OCI-LY3 (cell line): ENCODE measurements at regions not wholly inside any gene's neighbourhood (a gene's known extent, or its start where the extent isn't known, plus 50 kb on each side); places are given as distances from the start of the nearest gene placed in this dataset.

ENCODE experiments used
- H2AFZ ChIP-seq: fragments of 200-600, 300-600 bp; shearing (Covaris generic); 2 replicates; pipeline ENCODE4 v1.6.0; 2014; ENCODE audit warnings: antibody characterized with exemption, low read depth, low read length
- H3K27ac ChIP-seq: fragments of 200-600, 300-600 bp; sonication (generic); 2 replicates; pipeline ENCODE4 v1.5.1; 2014; ENCODE audit warnings: mild to moderate bottlenecking, low read length, moderate library complexity, mixed read lengths
- H3K27me3 ChIP-seq: fragments of 200-600, 300-600 bp; sonication (generic); 2 replicates; pipeline ENCODE4 v1.6.1; 2014; ENCODE audit warnings: low read depth, low read length, mixed read lengths
- H3K36me3 ChIP-seq: fragments of 200-600, 300-600 bp; sonication (generic); replicated peaks from 2 replicates; pipeline ENCODE3; 2014; ENCODE audit warnings: low read depth, low read length, mixed read lengths
- H3K4me1 ChIP-seq: fragments of 300-600, 200-600 bp; sonication (generic); 2 replicates; pipeline ENCODE4 v1.6.1; 2014; ENCODE audit warnings: low read length, mixed read lengths
- H3K4me2 ChIP-seq: fragments of 200-600, 300-600 bp; sonication (generic); 2 replicates; pipeline ENCODE4 v1.6.1; 2014; ENCODE audit warnings: low read length, mixed read lengths
- H3K4me3 ChIP-seq: fragments of 300-600, 200-600 bp; sonication (generic); 2 replicates; pipeline ENCODE4 v1.5.1; 2014; ENCODE audit warnings: antibody characterized with exemption, mild to moderate bottlenecking, low read length, moderate library complexity
- H3K79me2 ChIP-seq: fragments of 300-600, 200-600 bp; shearing (Covaris generic); 2 replicates; pipeline ENCODE4 v1.6.1; 2014; ENCODE audit warnings: mild to moderate bottlenecking, low read length, mixed read lengths
- H3K9ac ChIP-seq: fragments of 300-600, 200-600 bp; shearing (Covaris generic); 2 replicates; pipeline ENCODE4 v1.6.0; 2014; ENCODE audit warnings: mild to moderate bottlenecking, low read length, moderate library complexity
- H3K9me3 ChIP-seq: fragments of 200-600, 300-600 bp; shearing (Covaris generic); 2 replicates; pipeline ENCODE4 v1.6.1; 2014; ENCODE audit warnings: low read length, mixed read lengths; ENCODE audit not compliant: insufficient read depth
- H4K20me1 ChIP-seq: fragments of 200-600, 300-600 bp; sonication (generic); 2 replicates; pipeline ENCODE4 v1.6.1; 2016; ENCODE audit warnings: low read length, mixed read lengths; ENCODE audit not compliant: insufficient read depth
- CTCF ChIP-seq: fragments of 200-600, 300-600 bp; sonication (generic); IDR thresholded peaks from 2 replicates; pipeline ENCODE4 v1.5.1; 2014; ENCODE audit warnings: antibody characterized with exemption, low read length, low read depth
- EZH2phosphoT487 ChIP-seq: fragments of 200-600 bp; shearing (Covaris generic); IDR thresholded peaks from 2 replicates; pipeline ENCODE4 v1.6.1; 2018; ENCODE audit warnings: antibody characterized with exemption, mixed run types, low read depth

- Histone ChIP-seq H3K4me1 (peaks cover 7% of the 10 kb centered on the region), H3K9me3 (no peaks in the 10 kb centered on the region), H2AFZ (no peak overlapping the region), H3K79me2 (no peaks in the 10 kb centered on the region), H3K9ac (no peak overlapping the region), H3K27me3 (no peaks in the 10 kb centered on the region), H3K27ac (no peak overlapping the region), H3K4me2 (no peak overlapping the region), H3K4me3 (no peak overlapping the region), H4K20me1 (no peaks in the 10 kb centered on the region), H3K36me3 (no peaks in the 10 kb centered on the region)
- TF ChIP-seq CTCF, result no peak
- no peak for TF ChIP-seq EZH2phosphoT487
Measured at GRCh38 chr5:67317603-67318002, 121.0 kb upstream of the CD180 start.

GRCh38 chr5:67316695-67317094 is 120.1 kb upstream of the CD180 start:
- no peak overlapping the region for H3K27ac ChIP-seq
- TF ChIP-seq EZH2phosphoT487 (no peak), CTCF (no peak)
- no peaks in the 10 kb centered on the region for H3K9me3 ChIP-seq
- no peak overlapping the region for H3K4me2 ChIP-seq
- no peak overlapping the region for H3K9ac ChIP-seq
- H3K79me2 ChIP-seq, result no peaks in the 10 kb centered on the region
- no peaks in the 10 kb centered on the region for H3K27me3 ChIP-seq
- H3K4me3 ChIP-seq, result no peak overlapping the region
- no peak overlapping the region for H2AFZ ChIP-seq
- no peaks in the 10 kb centered on the region for H3K36me3 ChIP-seq
- no peaks in the 10 kb centered on the region for H4K20me1 ChIP-seq
- peaks cover 7% of the 10 kb centered on the region for H3K4me1 ChIP-seq

GRCh38 chr5:67315082-67315989 is 118.7 kb upstream of the CD180 start:
- Histone ChIP-seq H4K20me1 (no peaks in the 10 kb centered on the region), H3K9me3 (no peaks in the 10 kb centered on the region), H3K9ac (no peak overlapping the region), H3K4me3 (no peak overlapping the region), H3K79me2 (no peaks in the 10 kb centered on the region), H3K27me3 (no peaks in the 10 kb centered on the region), H3K4me1 (peaks cover 7% of the 10 kb centered on the region), H2AFZ (no peak overlapping the region), H3K4me2 (no peak overlapping the region), H3K27ac (no peak overlapping the region), H3K36me3 (no peaks in the 10 kb centered on the region)
- TF ChIP-seq EZH2phosphoT487 (no peak), CTCF (no peak)

- Histone ChIP-seq H3K9me3 (no peaks in the 10 kb centered on the region), H3K79me2 (no peaks in the 10 kb centered on the region), H3K9ac (no peak overlapping the region), H3K27ac (no peak overlapping the region), H3K4me1 (peaks cover 7% of the 10 kb centered on the region), H4K20me1 (no peaks in the 10 kb centered on the region), H3K4me3 (no peak overlapping the region), H2AFZ (no peak overlapping the region), H3K27me3 (no peaks in the 10 kb centered on the region), H3K4me2 (no peak overlapping the region), H3K36me3 (no peaks in the 10 kb centered on the region)
- TF ChIP-seq CTCF (no peak), EZH2phosphoT487 (no peak)
Measured at GRCh38 chr5:67311701-67312100, 115.1 kb upstream of the CD180 start.
